HepG2 (cell line): ENCODE measurements at regions not wholly inside any gene's neighbourhood (a gene's known extent, or its start where the extent isn't known, plus 50 kb on each side); places are given as distances from the start of the nearest gene placed in this dataset.
A peak's percentile ranks its signal among the peaks of the same experiment; 100 is the strongest.

Source experiments
- ATAC-seq: fragments of 200-7000 bp; cut with Tn5 transposase; 3 replicates; pipeline ENCODE4 v1.9.1; 2020; ENCODE audit warnings: mild to moderate bottlenecking, moderate library complexity
- BruUV-seq: library from RNA; stranded (reverse); fragments of 400-500 nt; replicated peaks from 2 replicates; lab custom pipeline; 2021; lab: Mats Ljungman, UMichigan
- CTCF ChIA-PET: fragments of 300-600 bp; formaldehyde crosslinking; extraction: SDS; loops from one replicate; lab custom pipeline; 2021; ENCODE audit warnings: low total read pairs, inconsistent platforms, low intra/inter-chr PET ratio; lab: Yijun Ruan, JAX
- POLR2A ChIA-PET: fragments of 350-600 bp; sonication (Branson Sonifier 250); formaldehyde crosslinking; loops from one replicate; lab custom pipeline; 2020; ENCODE audit warnings: antibody characterized with exemption, inconsistent platforms; lab: Yijun Ruan, JAX
- DNase-seq: peaks from one replicate; pipeline ENCODE4 v3.0.0-alpha.2; 2015; ENCODE audit warnings: low spot score
- FAIRE-seq: peaks from 3 replicates; lab custom pipeline; 2011; peaks lifted over from hg19 to GRCh38; lab: Jason Lieb, UNC
- H2AFZ ChIP-seq: one replicate; pipeline ENCODE4 v1.6.1; 2011; ENCODE audit warnings: low read length, inconsistent platforms
- H3K27ac ChIP-seq: fragments of 300-600 bp; 3 replicates; pipeline ENCODE4 v1.8.0; 2011; ENCODE audit warnings: mixed run types, mild to moderate bottlenecking, mixed read lengths, low read length, inconsistent platforms; ENCODE audit not compliant: insufficient read depth; ENCODE audit errors: extremely low read length
- H3K27me3 ChIP-seq, 2 experiments: fragments of 200-600 bp in 1 of 2; 2 replicates in 1 of 2; 3 replicates in 1 of 2; pipeline versions ENCODE4 v1.6.0 to v1.8.0; 2011; ENCODE audit warnings: low read length in 2 of 2, mild to moderate bottlenecking in 2 of 2, moderate library complexity in 2 of 2, inconsistent platforms in 1 of 2; ENCODE audit not compliant: insufficient read depth in 2 of 2, control insufficient read depth in 1 of 2
- H3K36me3 ChIP-seq, 2 experiments: fragments of 200-600 bp in 1 of 2; replicated peaks in 1 of 2; 2 replicates in 1 of 2; 3 replicates in 1 of 2; pipeline versions ENCODE4 v1.5.1 to v1.8.0; 2011; ENCODE audit warnings: low read length in 2 of 2, inconsistent platforms in 1 of 2; ENCODE audit not compliant: insufficient read depth in 2 of 2, control insufficient read depth in 1 of 2
- H3K4me1 ChIP-seq: 2 replicates; pipeline ENCODE4 v1.5.1; 2012; ENCODE audit warnings: low read length, inconsistent platforms; ENCODE audit not compliant: insufficient read depth
- H3K4me2 ChIP-seq: 2 replicates; pipeline ENCODE4 v1.6.0; 2011; ENCODE audit warnings: low read depth, low read length, inconsistent platforms
- H3K4me3 ChIP-seq, 3 experiments: fragments of 200-600 bp in 1 of 3; sonication (generic), shearing (Covaris generic) in 1 of 3; replicated peaks in 1 of 3; 2 replicates each; pipeline ENCODE4 v1.5.1; 2011 to 2016; ENCODE audit warnings: low read length in 3 of 3, inconsistent platforms in 2 of 3, low read depth in 2 of 3, mild to moderate bottlenecking in 2 of 3, control low read depth in 1 of 3, mixed read lengths in 1 of 3; ENCODE audit not compliant: insufficient read depth in 1 of 3
- H3K79me2 ChIP-seq: one replicate; pipeline ENCODE4 v1.6.1; 2011; ENCODE audit warnings: low read length, inconsistent platforms; ENCODE audit not compliant: insufficient read depth
- H3K9ac ChIP-seq: 2 replicates; pipeline ENCODE4 v1.6.0; 2011; ENCODE audit warnings: mild to moderate bottlenecking, low read depth, low read length, inconsistent platforms; ENCODE audit not compliant: insufficient read depth
- H3K9me3 ChIP-seq: 2 replicates; pipeline ENCODE4 v1.5.1; 2012; ENCODE audit warnings: mild to moderate bottlenecking, low read length
- H4K20me1 ChIP-seq: 2 replicates; pipeline ENCODE4 v1.6.0; 2011; ENCODE audit warnings: inconsistent platforms, mild to moderate bottlenecking, low read length, moderate library complexity; ENCODE audit not compliant: insufficient read depth
- ATM ChIP-seq: fragments of 450-650 bp; IDR thresholded peaks from 2 replicates; pipeline ENCODE4 v1.7.1; 2017; ENCODE audit warnings: mild to moderate bottlenecking, borderline replicate concordance
- CBX1 ChIP-seq: IDR thresholded peaks from one replicate; pipeline ENCODE4 v1.6.1; 2016; ENCODE audit warnings: antibody characterized with exemption, low read depth
- CENPX ChIP-seq: sonication (generic); formaldehyde crosslinking; IDR thresholded peaks from 2 replicates; pipeline ENCODE4 v1.9.0; 2021; ENCODE audit warnings: mild to moderate bottlenecking, missing genetic modification reagents, moderate library complexity
- CREB1 ChIP-seq, 2 experiments: fragments of 450-650 bp in 1 of 2; IDR thresholded peaks; 2 replicates each; pipeline ENCODE4 v1.6.1; 2016 to 2017; ENCODE audit warnings: control low read depth in 1 of 2, mild to moderate bottlenecking in 1 of 2, missing compliant biosample characterization in 1 of 2, missing genetic modification characterization in 1 of 2
- E2F5 ChIP-seq: sonication (generic); formaldehyde crosslinking; conservative IDR thresholded peaks from 2 replicates; pipeline ENCODE4 v1.4.0; 2020; ENCODE audit warnings: missing genetic modification reagents
- EEA1 ChIP-seq: sonication (generic); formaldehyde crosslinking; IDR thresholded peaks from 2 replicates; pipeline ENCODE4 v1.5.1; 2020; ENCODE audit warnings: mild to moderate bottlenecking, missing genetic modification reagents, borderline replicate concordance
- HNRNPL ChIP-seq: fragments of 200-400 bp; formaldehyde crosslinking; IDR thresholded peaks from 2 replicates; pipeline ENCODE4 v1.6.1; 2017; ENCODE audit warnings: mild to moderate bottlenecking, low read depth, low read length
- LCORL ChIP-seq, 2 experiments: fragments of 450-650 bp in 1 of 2; sonication (generic) in 1 of 2; formaldehyde crosslinking in 1 of 2; IDR thresholded peaks; 2 replicates each; pipeline versions ENCODE4 v1.5.0 to v1.6.1; 2017 to 2020; ENCODE audit warnings: antibody characterized with exemption in 1 of 2, missing genetic modification reagents in 1 of 2
- MAFF ChIP-seq: IDR thresholded peaks from 2 replicates; pipeline ENCODE4 v1.6.1; 2011; ENCODE audit warnings: low read depth, low read length, improper control_type of control experiment
- MED1 ChIP-seq: sonication (generic); formaldehyde crosslinking; IDR thresholded peaks from 2 replicates; pipeline ENCODE4 v1.4.0; 2020; ENCODE audit warnings: missing genetic modification reagents
- PHF5A ChIP-seq: IDR thresholded peaks from one replicate; pipeline ENCODE4 v1.6.1; 2018; ENCODE audit warnings: low read depth, missing genetic modification reagents; ENCODE audit not compliant: unreplicated experiment
- RELA ChIP-seq: sonication (generic); formaldehyde crosslinking; IDR thresholded peaks from 2 replicates; pipeline ENCODE4 v1.4.0; 2020; ENCODE audit warnings: missing genetic modification reagents
- ZFP36L1 ChIP-seq: sonication (generic); formaldehyde crosslinking; IDR thresholded peaks from 2 replicates; pipeline ENCODE4 v1.8.0; 2022; ENCODE audit warnings: mild to moderate bottlenecking, missing genetic modification reagents, moderate library complexity
- ZNF263 ChIP-seq: sonication (generic); formaldehyde crosslinking; IDR thresholded peaks from 2 replicates; pipeline ENCODE4 v1.4.0; 2020; ENCODE audit warnings: missing genetic modification reagents
- ZNF264 ChIP-seq: sonication (generic); formaldehyde crosslinking; IDR thresholded peaks from 2 replicates; pipeline ENCODE4 v1.4.0; 2020; ENCODE audit warnings: missing genetic modification reagents
- ZNF580 ChIP-seq: IDR thresholded peaks from 2 replicates; pipeline ENCODE4 v1.6.1; 2016; ENCODE audit warnings: low read depth, borderline replicate concordance
- ZNF788 ChIP-seq: sonication (generic); formaldehyde crosslinking; IDR thresholded peaks from 2 replicates; pipeline ENCODE4 v1.5.0; 2020; ENCODE audit warnings: mild to moderate bottlenecking, missing genetic modification reagents, borderline replicate concordance
- WGBS: methylation state at CpG from one replicate; pipeline ENCODE4 v1.1.6; 2017; ENCODE audit warnings: low lambda C conversion rate; 5-methylcytosine and 5-hydroxymethylcytosine counted together
- in situ Hi-C: cut with HindIII; loops from 2 replicates; pipeline ENCODE4 v1.10.0; 2017; ENCODE audit warnings: low pct_unique_long_range_greater_than_20kb; ENCODE audit not compliant: extremely low pct_ligation_motif_present
- intact Hi-C: fragments of 100-400 bp; cut with micrococcal nuclease; formaldehyde crosslinking; loops from one replicate; pipeline ENCODE4 v1.10.0; 2022; ENCODE audit not compliant: unreplicated experiment

- 49% methylated on average over 7 of the region's 7 CpGs for WGBS
These were observed 165.5 kb downstream of the SYK start for GRCh38 chr9:90967145-90967538.

DNA sequence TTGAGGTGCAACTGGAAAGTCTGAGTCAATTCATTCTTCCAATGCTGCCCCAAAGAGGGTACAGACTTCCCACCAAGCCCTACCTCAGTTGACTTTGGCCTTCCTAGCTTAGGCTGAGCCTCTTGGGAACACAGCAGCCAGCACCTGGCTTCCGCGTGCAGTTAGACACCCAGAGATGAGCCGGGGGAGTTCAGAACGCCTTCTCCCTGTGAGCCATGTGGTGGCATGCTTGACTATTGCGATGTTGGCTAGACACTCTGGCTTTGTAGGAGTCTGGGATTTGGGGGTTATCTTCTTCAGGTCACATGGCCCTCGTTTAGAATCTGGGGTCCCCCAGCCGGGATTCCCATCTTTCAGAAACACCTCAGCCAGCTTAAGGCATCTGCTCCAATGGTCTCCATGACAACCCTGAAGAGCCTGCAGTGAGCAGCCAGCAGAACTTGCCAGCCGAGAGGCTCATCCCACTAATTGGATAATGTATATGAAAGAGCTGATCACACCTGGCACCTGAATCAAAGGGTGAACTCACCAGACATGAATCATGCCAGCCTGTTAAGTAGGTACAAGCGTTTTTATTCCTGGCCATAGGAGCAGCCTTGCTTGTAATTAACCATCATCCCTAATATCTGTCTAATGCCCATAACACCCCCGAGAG lies 167.5 kb downstream of the SYK start:
- FAIRE-seq (no peak), DNase-seq (no peak), ATAC-seq (no peak)
- Histone ChIP-seq H3K9me3 (no peaks in the 10 kb centered on the region), H2AFZ (no peak overlapping the region), H3K4me3 (no peak overlapping the region), H3K9ac (no peak overlapping the region), H3K27ac (no peak overlapping the region), H4K20me1 (no peaks in the 10 kb centered on the region), H3K36me3 (no peaks in the 10 kb centered on the region), H3K79me2 (no peaks in the 10 kb centered on the region), H3K27me3 (peaks cover 2 to 20% of the 10 kb centered on the region in 2 experiments; a peak in 4 of 5 replicates), H3K4me1 (no peaks in the 10 kb centered on the region), H3K4me2 (no peak overlapping the region)
- POLR2A ChIA-PET = no interaction called here
- TF ChIP-seq E2F5 (CRISPR knock-in tag) = no peak
- TF ChIP-seq ZNF264 (CRISPR knock-in tag) = no peak
- TF ChIP-seq MED1 = no peak
- TF ChIP-seq HNRNPL = no peak
- TF ChIP-seq EEA1 = no peak
- TF ChIP-seq RELA (CRISPR knock-in tag) = no peak
- no peak for TF ChIP-seq ZFP36L1
- no peak for TF ChIP-seq ATM
- no peak for TF ChIP-seq CENPX (CRISPR knock-in tag)
- TF ChIP-seq PHF5A = no peak
- no peak for TF ChIP-seq LCORL (IDR thresholded peaks at IDR 0.05)
- TF ChIP-seq LCORL (CRISPR knock-in tag; IDR thresholded peaks at IDR 0.05) = no peak
- no peak for TF ChIP-seq ZNF788 (CRISPR knock-in tag)
- TF ChIP-seq MAFF = no peak
- BruUV-seq = no TSS peak
- in situ Hi-C loops (no loop called here), intact Hi-C loops (no loop called here)
- WGBS = 76% methylated on average over 6 of the region's 10 CpGs
- CTCF ChIA-PET = no interaction called here

More at GRCh38 chr9:90967145-90967538, 165.5 kb downstream of the SYK start:
- Histone ChIP-seq H3K79me2 (no peaks in the 10 kb centered on the region), H3K9me3 (no peaks in the 10 kb centered on the region), H3K4me1 (no peaks in the 10 kb centered on the region), H3K36me3 (no peaks in the 10 kb centered on the region), H2AFZ (no peak overlapping the region), H3K4me2 (no peak overlapping the region)
- ATAC-seq = no peak
- no peak for DNase-seq
- TF ChIP-seq ZNF263 (no peak), CREB1 (IDR thresholded peaks at IDR 0.05) (0 out of 2 replicates have a peak, but pooled peaks have one; percentile 48), CREB1 (CRISPR knock-in tag; IDR thresholded peaks at IDR 0.05) (no peak), MAFF (no peak), CBX1 (no peak), ZNF580 (CRISPR knock-in tag) (no peak)
- TF ChIP-seq, all 625 proteins: peak for 1
- ChIA-PET CTCF (no interaction called here), POLR2A (no interaction called here)
- in situ Hi-C loops (no loop called here), intact Hi-C loops (no loop called here)
- no peaks in the 10 kb centered on the region for H4K20me1 ChIP-seq
- BruUV-seq = no TSS peak
- no peak overlapping the region for H3K4me3 ChIP-seq
- no peak overlapping the region for H3K27ac ChIP-seq
- no peak overlapping the region for H3K9ac ChIP-seq
- no peak for FAIRE-seq
- H3K27me3 ChIP-seq = peaks cover 0 to 22% of the 10 kb centered on the region in 2 experiments; a peak in 4 of 5 replicates
